IPS DF 19.7 (cell line): ENCODE measurements at regions not wholly inside any gene's neighbourhood (a gene's known extent, or its start where the extent isn't known, plus 50 kb on each side); places are given as distances from the start of the nearest gene placed in this dataset.
"Not testable (repeated sequence)": the region's sequence is repeated elsewhere in the genome, so short reads cannot be mapped to it uniquely, and the experiment has no call there.

Experiments
- DNase-seq: peaks from one replicate; pipeline ENCODE4 v3.0.0-alpha.2; 2013; ENCODE audit warnings: low read depth, low spot score

DNA sequence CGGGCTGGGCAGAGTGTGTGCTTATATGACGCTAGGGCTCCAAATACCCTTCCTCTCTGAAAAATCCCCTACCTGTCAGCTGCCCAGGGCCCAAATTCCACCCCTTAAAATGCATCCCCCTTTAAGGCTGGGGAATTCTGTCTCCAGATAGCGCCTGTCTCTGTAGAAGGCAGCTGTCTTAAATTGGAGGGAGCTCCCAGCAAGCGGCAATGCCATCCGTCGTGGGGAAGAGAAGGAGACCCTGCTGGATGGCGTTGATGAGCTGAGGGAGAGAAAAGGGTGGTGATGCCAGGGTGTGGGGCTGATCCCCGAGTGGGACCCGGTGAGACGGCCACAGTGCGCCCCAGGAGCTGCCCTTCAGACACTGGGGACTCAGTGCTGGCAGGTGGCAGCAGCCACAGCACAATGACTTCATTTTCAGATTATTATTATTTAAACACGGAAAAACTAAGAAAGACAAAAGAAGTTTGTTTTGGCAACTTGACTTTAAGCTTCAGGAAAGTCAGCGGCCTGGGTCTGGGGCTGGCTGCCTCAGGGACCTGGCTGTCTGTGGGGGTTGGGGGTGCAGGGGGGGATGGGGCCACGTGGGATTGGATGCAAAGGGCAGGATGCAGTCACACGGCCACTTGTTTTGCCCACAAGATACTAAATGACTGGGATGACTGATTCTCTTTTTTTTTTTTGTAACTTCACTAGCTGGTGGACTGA lies 152.8 kb downstream of the TFCP2L1 start:
- no peak for DNase-seq

DNA sequence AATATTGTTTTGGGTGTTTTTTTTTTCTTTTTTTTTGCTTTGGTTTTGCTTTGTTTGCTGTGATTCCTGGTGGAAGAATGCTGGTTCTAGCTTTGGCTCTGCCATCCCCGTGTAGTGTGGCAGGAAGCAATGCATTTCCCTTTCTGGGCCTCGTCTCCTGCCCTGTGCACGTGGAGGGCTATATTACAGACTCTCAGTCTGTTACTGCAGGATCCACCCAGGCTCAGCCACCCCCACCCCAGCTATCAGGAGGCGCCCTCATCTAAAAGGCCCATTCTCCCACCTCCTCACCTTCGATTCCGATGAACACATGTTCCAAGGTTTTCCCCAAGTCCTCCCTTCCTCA lies 152.3 kb downstream of the TFCP2L1 start:
- DNase-seq: no peak

DNA sequence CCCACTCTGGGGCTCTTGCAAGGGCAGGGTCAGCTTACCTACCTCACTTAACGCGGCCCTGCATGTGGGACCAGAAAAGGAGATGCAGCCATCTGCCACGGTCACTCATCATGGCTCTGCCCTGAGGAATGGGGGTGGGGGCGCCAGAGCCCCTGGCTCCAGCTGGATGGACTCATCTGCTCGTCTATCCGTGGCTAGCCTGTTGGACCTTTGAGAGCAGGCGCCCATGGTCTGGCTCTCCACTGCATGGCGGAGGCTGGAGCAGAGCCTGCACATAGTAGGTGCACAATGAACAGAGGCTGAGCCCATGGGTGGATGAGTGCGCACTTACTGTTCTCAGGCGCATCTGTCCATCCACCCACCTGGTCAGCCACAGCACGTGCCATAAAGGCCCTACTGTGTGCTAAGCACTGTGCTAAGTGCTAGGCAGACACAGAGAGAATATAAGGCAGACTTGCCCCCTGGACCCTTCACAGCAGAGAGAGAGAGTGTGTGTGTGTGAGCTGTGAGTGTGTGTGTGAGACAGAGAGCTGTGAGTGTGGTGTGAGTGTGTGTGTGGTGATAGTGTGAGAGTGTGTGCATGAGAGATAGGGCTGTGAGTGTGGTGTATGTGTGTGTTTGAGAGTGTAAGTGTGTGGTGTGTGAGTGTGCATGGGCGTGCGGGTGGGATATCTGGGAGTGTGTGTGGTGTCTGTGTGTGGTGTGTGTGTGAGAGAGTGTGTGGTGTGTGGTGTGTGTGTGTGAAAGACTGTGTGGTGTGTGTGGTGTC lies 151.3 kb downstream of the TFCP2L1 start:
- DNase-seq: no peak

DNA sequence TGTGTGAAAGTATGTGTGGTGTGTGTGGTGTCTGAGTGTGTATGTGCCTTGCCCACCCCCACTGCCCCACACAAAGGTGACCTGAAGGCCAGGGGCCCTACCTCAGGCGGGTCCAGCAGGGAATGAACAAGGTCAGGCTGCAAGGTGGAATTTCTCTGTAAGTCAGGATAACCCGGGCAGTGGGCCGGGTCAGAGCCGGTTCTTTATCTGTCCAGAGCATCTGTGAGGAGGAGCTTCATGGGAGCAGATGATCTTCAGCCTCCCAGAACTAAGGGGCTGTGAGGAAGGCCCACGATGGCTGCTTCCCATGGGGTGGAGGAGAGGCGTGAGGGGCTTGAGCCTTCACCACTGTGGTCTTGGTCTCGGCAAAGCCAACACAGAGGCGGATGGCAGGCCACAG lies 150.3 kb downstream of the TFCP2L1 start:
- DNase-seq: no peak

DNA sequence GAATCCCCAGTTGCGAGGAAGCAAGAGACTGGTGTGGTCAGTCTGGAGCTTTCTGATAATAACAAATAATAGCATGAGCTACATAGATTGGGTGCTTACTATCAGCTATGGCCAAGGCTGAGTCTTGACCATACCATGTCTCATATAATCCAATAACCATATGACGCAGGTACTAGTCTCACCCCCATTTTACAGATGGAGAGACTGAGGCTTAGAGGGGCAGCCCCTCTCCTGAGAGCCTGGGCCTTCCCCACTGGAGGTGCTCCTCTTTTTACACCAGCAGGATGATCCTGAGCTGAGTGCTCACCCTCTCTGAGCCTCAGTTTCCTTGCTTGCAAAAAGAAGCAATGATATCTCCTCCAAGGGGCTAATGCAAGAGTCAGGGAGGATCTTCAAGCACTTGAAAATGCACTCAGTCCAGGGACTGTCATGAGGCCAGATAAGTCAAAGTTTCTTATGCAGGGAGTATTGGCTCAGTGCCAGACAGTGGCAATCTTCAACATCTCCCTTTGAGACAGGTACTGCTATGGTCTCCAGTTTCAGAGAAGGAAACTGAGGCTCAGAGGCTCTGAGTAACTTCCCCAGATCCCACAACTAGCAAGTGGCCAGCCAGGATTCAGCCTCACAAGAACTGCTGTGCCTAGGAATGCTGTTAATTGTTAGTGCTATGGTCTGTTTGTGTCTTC lies 149.7 kb downstream of the TFCP2L1 start:
- no peak for DNase-seq

DNA sequence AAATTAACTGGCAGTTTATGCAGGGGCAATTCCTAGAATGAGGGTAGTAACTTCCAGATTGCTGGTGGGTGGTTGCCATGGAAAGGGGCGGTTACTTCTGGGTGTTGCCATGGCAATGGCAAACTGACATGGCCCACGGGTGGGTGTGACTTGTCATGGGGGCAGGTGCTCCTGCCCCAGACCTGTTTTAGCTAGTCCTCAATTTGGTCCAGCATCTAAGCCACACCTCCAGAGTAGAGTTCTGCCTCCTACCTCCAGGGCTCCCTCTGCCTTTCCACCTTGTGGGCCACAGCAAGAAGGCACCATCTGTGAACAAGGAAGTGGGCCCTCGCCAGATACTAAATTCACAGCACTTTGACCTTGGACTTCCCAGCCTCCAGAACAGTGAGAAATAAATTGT lies 148.7 kb downstream of the TFCP2L1 start:
- no peak for DNase-seq

DNA sequence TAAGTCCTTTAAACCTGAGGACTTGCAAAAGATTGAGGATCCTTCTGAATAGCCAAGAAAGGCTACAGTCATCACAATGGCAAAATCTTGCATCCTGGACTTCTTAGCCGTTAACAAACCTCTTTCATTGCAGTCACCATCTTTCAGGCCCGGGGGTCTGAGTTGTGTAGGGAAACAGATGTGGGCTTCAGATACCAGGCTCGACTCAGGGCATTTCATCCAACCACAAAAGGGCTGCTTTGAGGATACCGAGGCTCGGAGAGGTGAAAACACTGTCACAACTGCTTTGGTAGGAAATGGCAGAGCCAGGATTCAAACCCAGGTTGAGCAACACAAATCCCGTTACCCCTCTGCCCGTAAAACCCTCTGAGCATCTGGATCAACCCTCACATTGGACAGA lies 147.4 kb downstream of the TFCP2L1 start:
- no peak for DNase-seq

DNA sequence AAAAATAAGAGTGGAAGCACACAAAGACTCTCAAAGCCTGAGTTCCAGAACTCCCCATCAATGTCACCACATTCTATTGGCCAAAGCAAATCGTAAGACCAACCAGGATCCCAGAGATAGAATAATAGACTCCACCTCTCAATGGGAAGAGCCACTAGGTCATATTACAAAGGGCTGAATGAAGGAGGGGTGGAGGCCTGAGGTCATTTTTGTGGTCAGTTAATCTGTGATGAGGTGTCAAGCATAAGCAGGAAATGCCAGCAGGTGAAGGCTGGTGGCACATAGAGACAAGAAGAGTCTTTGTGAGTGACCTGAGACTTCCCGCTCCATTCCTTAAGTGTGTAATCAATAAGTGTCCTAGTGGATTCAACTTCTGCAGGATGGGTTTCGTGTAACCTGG lies 144.3 kb downstream of the TFCP2L1 start:
- no peak for DNase-seq

DNA sequence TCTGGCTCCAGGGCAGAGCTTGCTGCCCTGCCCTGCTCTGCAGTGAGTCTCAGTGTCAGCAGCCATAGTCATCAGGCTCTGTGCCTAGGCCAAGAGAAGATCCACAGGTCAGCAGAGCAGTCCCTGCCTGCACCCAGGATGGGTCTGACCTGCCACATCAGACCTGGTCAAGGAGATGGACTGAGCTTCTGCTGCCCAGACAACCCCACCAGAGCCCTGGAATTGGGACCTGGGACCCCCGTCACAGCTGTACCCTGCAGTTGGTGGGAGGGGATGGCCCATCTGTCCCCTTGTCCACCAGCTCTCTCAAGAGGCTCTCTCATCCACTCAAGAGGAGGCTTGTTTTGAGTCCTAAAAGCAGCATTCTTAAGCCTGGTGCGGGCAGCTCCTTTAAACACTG lies 142.6 kb downstream of the TFCP2L1 start:
- no peak for DNase-seq

DNA sequence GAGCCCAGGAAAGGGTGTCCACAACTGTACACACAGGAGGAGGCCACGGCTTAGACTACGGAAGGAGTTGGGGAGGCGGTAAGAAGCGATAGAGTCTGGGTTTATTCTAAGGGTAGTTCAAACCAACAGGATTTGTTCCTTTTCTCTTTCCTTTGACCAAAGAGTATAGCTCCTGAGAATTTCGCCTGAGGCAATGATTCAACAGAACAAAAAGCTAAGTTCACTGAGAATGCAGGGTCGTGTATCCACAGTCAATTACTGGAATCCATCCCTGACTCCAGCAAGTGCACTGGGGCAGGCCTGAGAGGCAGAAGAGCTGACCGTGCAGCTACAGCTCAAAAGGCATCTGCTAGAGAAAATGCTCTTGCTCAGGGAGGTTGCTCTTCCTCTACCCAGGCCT lies 140.9 kb downstream of the TFCP2L1 start:
- no peak for DNase-seq

DNA sequence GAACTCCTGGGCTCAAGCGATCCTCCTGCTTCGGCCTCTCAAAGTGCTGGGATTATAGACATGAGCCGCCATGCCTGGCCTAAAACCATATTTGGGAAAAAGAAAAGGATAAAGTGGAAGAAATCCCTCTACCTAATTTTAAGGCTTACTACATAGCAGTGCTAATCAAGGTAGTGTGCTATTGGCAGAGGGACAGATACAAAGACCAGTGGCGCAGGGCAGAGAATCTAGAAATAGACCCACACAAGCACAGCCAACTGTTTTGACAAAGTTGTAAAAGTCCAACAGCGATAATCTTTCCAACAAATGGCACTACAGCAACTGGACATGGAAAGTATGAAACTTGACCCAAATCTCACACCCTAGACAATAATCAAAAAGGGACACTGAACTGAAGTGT lies 138.4 kb downstream of the TFCP2L1 start:
- no peak for DNase-seq

DNA sequence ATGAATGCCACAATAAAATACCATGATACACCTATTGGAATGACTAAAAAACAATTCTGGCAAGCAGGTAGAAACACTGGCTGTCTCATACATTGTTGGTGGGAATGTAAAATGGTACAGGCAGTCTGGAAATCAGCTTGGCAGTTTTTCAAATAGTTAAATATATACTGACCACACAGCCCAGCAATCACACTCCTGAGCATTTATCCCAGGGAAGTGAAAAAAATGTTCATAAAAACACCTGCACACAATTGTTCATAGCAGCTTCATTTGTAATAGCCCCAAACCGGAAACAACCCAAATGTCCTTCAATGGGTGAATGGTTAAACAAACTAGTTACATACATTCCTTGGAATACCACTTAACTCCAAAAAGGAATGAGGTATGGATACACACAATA lies 137.2 kb downstream of the TFCP2L1 start:
- DNase-seq: no peak

DNA sequence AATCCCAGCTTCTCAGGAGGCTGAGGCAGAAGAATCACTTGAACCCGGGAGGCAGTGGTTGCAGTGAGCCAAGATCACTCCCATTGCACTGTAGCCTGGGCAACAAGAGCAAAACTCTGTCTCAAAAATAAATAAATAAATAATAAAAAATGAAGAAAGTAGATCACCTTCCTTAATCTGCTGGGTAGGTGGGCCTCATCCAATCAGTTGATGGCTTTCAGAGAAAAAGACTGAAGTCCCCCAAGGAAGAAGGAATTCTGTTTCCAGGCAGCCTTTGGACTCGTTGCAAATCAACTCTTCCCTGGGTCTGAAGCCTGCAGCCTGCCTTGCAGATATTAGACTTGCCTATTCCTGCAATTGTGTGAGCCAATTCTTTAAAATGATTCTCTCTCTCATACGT lies 136.5 kb downstream of the TFCP2L1 start:
- DNase-seq: no peak

DNA sequence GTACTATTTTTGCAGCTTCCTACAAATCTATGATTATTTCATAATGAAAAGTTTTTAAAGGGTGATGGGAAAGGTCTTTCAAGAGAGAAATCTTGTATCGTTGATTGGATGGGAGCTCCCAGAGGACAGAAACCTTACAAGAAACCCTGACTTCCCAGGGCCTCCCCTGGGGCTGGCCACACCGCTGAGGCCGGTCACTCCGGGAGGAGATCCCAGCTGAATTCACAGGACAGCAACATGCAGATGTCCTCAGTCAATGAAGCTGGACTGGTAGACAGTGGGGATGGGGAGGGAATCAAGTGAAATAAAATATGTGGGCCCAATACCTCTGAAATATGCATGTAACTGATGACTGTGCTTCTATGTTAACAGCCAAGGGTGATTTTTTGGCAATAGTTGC lies 135.6 kb downstream of the TFCP2L1 start:
- no peak for DNase-seq

DNA sequence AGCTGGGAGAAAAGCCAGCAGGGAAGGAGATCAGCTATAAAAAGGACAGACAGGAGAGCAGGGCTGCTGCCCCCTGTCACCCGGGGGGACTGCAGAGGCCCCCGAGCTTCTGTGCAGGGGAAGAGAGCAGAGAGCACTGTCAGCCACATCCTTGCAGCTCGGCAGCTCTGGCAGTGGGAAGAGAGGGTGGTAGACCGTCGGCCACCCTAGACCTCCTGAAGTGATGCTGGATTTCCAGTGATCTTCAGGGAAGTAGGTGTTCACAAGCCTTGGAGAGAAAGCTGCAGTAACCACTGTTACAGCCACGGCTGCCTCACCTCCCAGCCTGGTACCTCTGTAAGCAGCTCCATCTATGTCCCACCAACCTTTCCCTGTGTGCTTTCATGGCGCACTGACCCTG lies 134.9 kb downstream of the TFCP2L1 start:
- DNase-seq: no peak

DNA sequence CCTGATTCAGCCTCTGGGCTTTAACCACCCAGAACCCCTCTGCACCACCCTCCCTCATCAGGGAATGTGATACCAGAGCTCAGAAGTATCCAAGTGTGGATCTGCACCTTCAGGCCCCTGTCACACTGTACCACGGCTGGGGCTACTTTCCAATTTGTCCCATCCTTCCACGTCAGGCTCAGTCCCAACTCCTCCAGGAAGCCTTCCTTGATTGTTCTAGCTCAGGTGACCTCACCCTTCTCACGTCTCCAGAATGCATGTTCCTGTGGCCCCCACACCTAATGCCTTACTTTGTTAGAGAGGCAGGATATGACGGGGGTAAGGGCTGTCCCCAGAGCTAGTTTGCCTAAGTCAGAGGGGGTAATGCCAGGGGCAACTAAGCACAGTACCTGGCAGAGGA lies 134.3 kb downstream of the TFCP2L1 start:
- no peak for DNase-seq

DNA sequence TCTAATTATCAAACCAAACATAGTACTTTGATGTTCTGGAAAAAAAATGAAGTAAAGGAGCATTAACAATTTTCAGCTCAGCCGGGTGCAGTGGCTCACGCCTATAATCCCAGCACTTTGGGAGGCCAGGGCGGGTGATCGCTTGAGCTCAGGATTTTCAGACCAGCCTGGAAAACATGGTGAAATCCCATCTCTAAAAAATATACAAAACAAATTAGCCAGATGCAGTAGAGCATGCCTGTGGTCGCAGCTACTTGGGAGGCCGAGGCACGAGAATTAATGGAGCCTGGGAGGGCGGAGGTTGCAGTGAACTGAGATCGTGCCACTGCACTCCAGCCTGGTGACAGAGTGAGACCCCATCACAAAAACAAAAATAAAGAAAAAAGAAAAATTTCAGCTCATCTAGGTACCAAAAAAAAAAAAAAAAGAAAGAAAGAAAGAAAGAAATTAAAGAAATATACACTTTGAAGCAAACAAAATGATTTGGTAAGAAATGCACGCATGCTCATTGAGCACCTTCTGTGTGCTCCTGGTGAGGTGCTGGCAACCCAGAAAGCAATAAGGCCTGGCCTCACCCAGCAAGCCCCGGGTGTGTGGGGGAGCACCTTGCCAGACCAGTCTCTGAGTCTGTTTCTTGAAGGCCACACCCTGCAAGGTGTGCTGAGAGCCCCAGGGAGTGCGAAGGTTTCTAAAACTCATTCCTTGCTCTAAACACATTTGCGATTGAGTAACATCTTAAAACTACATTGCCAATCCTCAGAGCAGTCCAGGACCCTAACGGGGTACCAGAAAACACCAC lies 133.5 kb downstream of the TFCP2L1 start:
- DNase-seq: no peak

DNA sequence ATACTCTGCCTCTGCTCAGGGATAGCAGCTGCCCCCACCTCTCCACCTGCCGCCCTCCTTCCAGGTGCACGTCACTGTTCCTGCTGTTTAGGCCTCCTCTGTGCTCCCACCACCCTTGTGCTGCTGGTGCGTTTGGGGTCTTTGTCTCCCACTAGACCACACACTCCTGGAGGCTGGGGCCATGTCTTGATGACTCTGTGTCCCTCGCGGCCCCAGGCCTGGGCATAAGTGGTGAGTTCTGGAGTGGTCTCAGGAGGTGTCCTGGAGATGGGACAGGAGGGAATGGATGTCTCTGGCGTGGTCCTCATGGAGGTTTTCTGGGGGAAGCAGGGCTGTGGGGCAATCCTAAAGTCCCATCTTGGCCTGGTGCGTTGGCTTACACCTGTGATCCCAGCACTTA lies 132.1 kb downstream of the TFCP2L1 start:
- no peak for DNase-seq

DNA sequence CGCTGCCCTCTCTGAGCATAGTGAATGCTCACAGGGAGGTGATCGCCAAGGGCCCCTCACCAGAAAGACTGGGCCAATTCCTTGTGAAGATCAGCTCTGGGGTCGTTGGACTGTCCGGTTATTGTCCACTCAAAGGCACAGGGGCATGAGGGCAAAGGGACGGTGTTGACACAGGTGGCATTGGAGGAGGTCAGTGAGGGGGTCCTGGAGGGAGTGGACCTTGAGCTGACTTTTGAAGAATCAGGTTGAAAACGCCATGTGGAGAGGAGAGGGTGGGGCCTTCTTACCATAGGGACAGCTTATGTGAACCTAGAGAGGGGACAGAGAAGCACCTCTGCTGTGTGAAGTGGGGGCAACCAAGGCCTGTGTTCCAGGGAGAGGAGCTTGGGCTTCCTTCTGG lies 131.5 kb downstream of the TFCP2L1 start:
- no peak for DNase-seq

DNA sequence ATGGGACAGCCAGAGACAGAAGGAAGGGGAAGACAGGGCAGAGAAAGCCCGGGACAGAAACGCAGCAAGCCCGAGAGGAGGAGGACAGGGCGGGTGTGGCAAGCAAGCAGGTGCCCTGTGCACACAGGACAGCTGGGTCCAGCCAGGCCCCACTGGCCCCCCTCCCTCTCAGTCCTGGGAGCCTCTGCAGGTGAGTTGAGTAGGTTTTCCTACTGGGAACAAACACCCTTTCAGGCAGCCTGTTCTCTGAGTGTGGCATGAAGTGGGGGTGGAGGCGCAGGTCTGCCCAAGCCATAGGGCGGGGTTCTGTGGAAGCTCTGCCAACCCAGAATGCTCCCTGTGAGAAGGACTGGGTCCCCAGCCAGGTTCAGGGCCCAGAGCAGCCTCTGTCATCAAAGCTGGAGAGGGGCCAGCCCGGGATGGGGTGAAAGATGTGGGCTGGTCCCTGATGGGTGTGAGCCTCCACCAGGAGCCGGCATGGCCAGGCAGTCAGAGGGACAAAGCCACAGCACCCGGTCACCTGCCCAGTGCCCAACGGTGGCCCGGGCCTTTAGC lies 129.4 kb downstream of the TFCP2L1 start:
- DNase-seq: no peak

DNA sequence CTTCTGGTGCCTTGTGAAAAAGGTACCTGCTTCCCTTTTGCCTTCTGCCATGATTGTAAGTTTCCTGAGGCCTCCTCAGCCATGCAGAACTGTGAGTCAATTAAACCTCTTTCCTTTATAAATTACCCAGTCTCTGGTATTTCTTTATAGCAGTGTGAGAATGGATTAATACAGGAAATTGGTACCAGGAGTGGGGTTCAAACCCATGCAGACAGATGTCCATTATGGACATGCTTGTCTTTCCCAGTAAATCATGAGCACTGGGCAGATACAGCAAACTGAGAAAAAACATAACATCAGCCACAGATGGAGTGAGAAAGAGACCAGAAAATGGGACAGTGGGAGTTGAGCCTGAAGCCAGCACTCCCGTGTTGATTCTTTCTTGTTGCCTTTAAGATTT lies 127.5 kb downstream of the TFCP2L1 start:
- DNase-seq: not testable (repeated sequence)
